Colonic mucosa (tissue), 4 donors: ENCODE measurements at regions not wholly inside any gene's neighbourhood (a gene's known extent, or its start where the extent isn't known, plus 50 kb on each side); places are given as distances from the start of the nearest gene placed in this dataset.

Experiments
- DNase-seq: peaks from one replicate; pipeline ENCODE4 v3.0.0-alpha.2; 2020
- H3K27ac ChIP-seq: fragments of 200-600 bp; one replicate; pipeline ENCODE4 v1.8.0; 2021
- H3K27me3 ChIP-seq: fragments of 200-600 bp; one replicate; pipeline ENCODE4 v1.8.0; 2021
- H3K36me3 ChIP-seq: fragments of 200-600 bp; one replicate; pipeline ENCODE4 v1.8.0; 2021
- H3K4me1 ChIP-seq: fragments of 200-600 bp; one replicate; pipeline ENCODE4 v1.8.0; 2021; ENCODE audit warnings: mild to moderate bottlenecking
- H3K4me3 ChIP-seq: fragments of 200-600 bp; one replicate; pipeline ENCODE4 v1.8.0; 2021
- H3K9ac ChIP-seq, 2 donors: one replicate each; pipeline ENCODE4 v1.7.0; 2013; ENCODE audit warnings: control low read depth in 2 of 2, low read depth in 2 of 2, low read length in 2 of 2
- H3K9me3 ChIP-seq: fragments of 200-600 bp; one replicate; pipeline ENCODE4 v1.8.0; 2021
- intact Hi-C: fragments of 100-400 bp; cut with DNase I; formaldehyde crosslinking; loops from one replicate; pipeline ENCODE4 v1.14.1; 2022
- TF ChIP-seq, protein P1 (sequence below): fragments of 200-600 bp; IDR thresholded peaks from one replicate; pipeline ENCODE4 v1.8.0; 2022; ENCODE audit warnings: antibody characterized with exemption, mild to moderate bottlenecking
- donor health status: healthy.
- donor health status: DM: no; HTN: no; CAD: no.
- donor health status: DM: no; HTN: no; CAD: no.

DNA sequence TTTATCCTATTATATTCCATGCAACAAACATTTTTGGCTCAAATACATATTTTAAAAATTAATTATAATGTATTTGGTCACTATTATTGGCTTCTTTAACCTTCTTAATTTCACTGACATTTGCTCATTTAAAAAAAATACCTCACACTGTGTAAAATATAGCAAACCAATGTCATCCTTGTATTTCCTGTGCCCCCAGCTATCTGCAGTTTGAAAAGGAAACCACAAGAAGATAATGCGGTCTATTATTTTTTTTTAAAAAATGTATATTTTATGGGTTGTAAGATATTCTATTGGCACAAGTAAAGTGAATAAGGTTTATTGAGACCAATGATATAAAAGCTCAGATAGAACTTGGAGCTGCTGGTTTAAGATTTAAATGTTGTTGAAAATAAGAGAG lies 904.2 kb downstream of the SI start:
- H3K4me1 ChIP-seq = no peaks in the 10 kb centered on the region
- intact Hi-C loops = no loop called here
- no peak overlapping the region for H3K27ac ChIP-seq
- no peak for DNase-seq
- no peaks in the 10 kb centered on the region for H3K27me3 ChIP-seq
- no peaks in the 10 kb centered on the region for H3K36me3 ChIP-seq
- H3K9ac ChIP-seq = no peak overlapping the region
- no peaks in the 10 kb centered on the region for H3K9me3 ChIP-seq
- no peak overlapping the region for H3K4me3 ChIP-seq
- TF ChIP-seq, protein P1, sequence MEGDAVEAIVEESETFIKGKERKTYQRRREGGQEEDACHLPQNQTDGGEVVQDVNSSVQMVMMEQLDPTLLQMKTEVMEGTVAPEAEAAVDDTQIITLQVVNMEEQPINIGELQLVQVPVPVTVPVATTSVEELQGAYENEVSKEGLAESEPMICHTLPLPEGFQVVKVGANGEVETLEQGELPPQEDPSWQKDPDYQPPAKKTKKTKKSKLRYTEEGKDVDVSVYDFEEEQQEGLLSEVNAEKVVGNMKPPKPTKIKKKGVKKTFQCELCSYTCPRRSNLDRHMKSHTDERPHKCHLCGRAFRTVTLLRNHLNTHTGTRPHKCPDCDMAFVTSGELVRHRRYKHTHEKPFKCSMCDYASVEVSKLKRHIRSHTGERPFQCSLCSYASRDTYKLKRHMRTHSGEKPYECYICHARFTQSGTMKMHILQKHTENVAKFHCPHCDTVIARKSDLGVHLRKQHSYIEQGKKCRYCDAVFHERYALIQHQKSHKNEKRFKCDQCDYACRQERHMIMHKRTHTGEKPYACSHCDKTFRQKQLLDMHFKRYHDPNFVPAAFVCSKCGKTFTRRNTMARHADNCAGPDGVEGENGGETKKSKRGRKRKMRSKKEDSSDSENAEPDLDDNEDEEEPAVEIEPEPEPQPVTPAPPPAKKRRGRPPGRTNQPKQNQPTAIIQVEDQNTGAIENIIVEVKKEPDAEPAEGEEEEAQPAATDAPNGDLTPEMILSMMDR = no peak

DNA sequence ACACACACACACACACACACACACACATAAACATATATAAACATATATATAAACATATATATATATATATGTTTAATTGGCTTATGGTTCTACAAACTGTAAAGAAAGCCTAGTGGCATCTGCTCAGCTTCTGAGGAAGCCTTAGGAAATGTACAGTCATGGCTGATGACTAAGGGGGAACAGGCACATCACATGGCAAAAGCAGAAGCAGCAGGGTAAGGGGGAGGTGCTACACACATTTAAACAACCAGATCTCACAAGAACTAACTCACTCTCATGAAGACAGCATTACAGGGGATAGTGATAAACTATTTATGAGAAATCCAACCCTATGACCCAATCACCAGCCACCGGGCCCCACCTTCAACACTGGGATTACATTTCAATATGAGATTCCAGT lies 922.9 kb downstream of the SI start:
- Histone ChIP-seq H3K36me3 (no peaks in the 10 kb centered on the region), H3K4me3 (no peak overlapping the region), H3K4me1 (no peaks in the 10 kb centered on the region), H3K9me3 (no peaks in the 10 kb centered on the region), H3K27me3 (no peaks in the 10 kb centered on the region), H3K27ac (no peak overlapping the region), H3K9ac (no peak overlapping the region)
- no peak for DNase-seq
- TF ChIP-seq, protein P1 = no peak
- intact Hi-C loops = no loop called here

DNA sequence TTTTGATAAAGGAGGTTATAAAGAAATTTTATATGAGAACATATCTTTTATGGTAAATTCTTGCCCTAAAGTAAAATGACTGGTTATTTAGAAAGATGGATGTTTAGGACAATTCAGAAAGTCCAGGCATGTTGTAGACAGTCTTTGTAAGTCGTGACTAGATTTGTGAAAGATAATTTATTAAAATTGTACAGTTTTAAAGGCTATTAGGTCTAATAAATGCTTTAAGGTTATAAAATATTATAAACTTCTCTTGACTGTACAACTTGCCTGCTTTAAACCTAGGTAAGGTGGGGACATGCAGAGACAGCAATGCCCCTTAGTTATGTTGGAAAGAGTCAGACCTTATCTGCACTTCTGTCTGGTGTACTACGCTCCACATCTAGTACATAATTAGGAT lies 933.5 kb downstream of the SI start:
- Histone ChIP-seq H3K4me3 (no peak overlapping the region), H3K27ac (no peak overlapping the region), H3K9ac (no peak overlapping the region), H3K36me3 (no peaks in the 10 kb centered on the region), H3K27me3 (no peaks in the 10 kb centered on the region), H3K9me3 (peaks cover 4% of the 10 kb centered on the region), H3K4me1 (no peaks in the 10 kb centered on the region)
- no peak for DNase-seq
- TF ChIP-seq, protein P1 = no peak
- intact Hi-C loops = no loop called here

GRCh38 chr3:164132878-164133277 lies 945.4 kb downstream of the SI start:
- Histone ChIP-seq H3K27me3 (no peaks in the 10 kb centered on the region), H3K9ac (no peak overlapping the region), H3K4me3 (no peak overlapping the region), H3K27ac (no peak overlapping the region), H3K36me3 (no peaks in the 10 kb centered on the region), H3K4me1 (no peaks in the 10 kb centered on the region), H3K9me3 (no peaks in the 10 kb centered on the region)
- TF ChIP-seq, protein P1 = no peak
- intact Hi-C loops = no loop called here
- DNase-seq = no peak

GRCh38 chr3:164113371-164114332 lies 964.6 kb downstream of the SI start:
- Histone ChIP-seq H3K9ac (no peak overlapping the region), H3K9me3 (no peaks in the 10 kb centered on the region), H3K27me3 (no peaks in the 10 kb centered on the region), H3K36me3 (no peaks in the 10 kb centered on the region), H3K27ac (no peak overlapping the region), H3K4me1 (no peaks in the 10 kb centered on the region), H3K4me3 (no peak overlapping the region)
- intact Hi-C loops = no loop called here
- no peak for DNase-seq
- TF ChIP-seq, protein P1 = no peak
